ENCODE measurements at regions not wholly inside any gene's neighbourhood (a gene's known extent, or its start where the extent isn't known, plus 50 kb on each side); places are given as distances from the start of the nearest gene placed in this dataset.

DNA sequence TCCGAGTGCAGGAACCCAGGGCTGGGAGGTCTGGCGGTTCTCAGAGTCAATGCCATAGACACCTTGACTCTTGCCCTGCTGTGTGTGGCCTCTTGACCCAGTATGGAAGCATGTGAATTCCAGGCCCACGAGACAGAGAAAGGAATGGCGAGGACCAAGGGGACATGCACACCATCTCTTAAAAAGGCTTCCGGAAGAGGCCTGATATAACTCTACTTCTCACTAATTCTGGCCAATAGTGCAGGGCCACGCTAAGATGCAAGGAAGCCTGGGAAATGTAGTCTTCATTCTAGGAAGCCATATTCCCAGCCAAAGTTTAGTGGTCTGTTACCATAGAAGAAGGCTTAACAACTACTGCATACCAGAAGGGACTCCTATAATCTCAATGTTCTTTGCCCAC, 177.0 kb upstream of the KCNG1 start:
- TF ChIP-seq, protein P1, sequence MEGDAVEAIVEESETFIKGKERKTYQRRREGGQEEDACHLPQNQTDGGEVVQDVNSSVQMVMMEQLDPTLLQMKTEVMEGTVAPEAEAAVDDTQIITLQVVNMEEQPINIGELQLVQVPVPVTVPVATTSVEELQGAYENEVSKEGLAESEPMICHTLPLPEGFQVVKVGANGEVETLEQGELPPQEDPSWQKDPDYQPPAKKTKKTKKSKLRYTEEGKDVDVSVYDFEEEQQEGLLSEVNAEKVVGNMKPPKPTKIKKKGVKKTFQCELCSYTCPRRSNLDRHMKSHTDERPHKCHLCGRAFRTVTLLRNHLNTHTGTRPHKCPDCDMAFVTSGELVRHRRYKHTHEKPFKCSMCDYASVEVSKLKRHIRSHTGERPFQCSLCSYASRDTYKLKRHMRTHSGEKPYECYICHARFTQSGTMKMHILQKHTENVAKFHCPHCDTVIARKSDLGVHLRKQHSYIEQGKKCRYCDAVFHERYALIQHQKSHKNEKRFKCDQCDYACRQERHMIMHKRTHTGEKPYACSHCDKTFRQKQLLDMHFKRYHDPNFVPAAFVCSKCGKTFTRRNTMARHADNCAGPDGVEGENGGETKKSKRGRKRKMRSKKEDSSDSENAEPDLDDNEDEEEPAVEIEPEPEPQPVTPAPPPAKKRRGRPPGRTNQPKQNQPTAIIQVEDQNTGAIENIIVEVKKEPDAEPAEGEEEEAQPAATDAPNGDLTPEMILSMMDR (conservative IDR thresholded peaks at IDR 0.05) = no peak

DNA sequence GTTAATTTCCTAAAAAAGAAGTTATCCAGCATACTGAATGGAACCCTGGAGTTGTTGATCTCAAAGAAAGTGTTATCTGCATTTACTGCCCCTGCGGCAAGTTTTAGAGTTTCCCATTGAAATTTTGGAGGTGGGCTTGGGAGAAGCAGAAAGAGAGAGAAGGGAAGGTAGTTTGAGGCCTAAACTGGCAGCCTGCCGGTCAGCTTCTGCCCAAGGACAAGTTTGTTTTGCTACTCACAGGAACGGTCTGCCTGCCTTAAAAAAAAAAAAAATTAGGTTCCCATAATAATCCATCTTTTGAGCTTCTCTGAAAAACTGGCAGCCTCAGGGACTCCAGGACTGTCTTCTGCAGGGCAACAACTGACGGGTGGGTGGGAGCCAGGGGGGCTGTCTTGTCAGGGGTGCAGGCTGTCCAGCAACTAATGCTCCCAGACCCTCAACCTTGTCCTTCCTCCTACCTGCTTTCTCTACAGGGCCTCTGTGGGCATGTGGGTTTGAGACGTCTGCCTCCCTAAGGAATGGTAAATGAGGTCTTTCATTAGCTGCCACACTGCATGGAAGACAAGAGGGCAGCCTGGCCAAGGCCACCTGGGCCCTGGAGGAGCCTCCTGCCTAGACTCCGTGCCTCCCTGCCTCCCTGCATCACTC, 176.1 kb upstream of the KCNG1 start:
- no peak overlapping the region for H3K27ac ChIP-seq
- TF ChIP-seq, protein P1 (conservative IDR thresholded peaks at IDR 0.05) = no peak

More for the DNA sequence above, 177.0 kb upstream of the KCNG1 start:
- H3K27ac ChIP-seq = no peak overlapping the region

DNA sequence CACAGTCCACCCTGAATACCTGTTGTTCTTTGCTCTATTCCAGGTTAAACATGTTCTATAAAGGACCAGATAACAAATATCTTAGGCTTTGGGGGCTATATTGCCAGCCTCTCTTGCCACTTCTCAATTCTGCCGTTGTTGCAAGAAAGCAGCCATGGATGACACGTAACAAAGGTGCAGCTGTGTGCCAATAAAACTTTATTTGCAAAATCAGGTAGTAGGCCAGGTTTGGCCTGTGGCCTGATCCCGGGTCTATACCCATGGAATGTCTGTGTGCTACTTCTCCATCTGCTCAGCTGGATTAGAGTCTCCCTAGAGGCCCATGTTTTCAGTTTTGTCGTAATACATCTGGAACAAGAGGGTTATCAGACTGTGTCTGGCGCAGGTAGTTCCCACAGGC, 175.3 kb upstream of the KCNG1 start:
- TF ChIP-seq, protein P1 (conservative IDR thresholded peaks at IDR 0.05) = no peak
- H3K27ac ChIP-seq = no peak overlapping the region

DNA sequence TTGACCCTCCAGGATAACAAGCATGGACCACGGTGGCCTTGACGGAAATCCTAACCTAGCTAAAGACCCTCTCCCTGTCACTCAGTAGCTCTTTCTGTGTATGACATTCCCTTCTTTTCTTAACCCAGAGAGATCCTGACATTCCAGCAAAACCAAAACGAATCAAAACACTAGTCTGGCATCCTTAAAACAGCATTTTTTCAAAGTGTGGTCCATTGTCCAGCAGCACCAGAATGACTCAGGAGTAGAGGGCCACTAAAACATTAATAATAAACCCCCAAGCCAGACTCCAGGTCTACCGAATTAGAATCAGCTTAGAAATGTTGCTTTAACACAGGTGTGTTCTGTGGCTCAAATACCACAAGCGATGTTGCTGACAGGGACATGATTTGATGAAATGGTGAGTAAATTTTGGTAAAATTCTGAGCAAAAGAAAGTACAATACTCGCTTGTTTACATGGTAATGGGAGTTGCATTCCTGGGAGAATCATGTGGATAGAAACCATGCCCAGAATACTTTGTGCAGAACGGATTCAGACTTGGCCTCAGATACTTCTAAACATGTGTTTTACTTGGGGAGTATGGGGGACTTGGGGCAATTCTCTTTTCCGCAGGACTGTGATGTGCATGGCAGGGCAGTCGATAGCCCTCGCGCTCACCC, 174.2 kb upstream of the KCNG1 start:
- TF ChIP-seq, protein P1 (conservative IDR thresholded peaks at IDR 0.05) = no peak

DNA sequence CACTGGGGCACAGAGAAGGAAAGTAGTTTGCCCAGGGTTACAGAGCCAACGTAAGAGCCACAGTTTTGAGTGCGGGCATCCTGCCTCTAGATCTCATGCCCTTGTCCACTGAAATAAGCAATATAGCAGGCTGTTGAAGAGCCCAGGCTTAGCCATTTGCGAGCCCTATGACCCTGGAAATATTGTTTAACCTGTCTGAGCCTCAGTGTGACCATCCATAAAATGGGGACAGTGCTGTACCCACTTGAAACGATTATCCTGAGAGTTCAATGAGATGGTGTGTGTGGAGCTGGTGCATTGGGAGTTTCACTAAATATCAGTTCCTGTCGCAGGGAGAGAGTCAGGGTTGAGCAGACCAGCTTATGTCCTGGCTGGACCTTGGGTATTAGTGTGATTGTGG, 173.1 kb upstream of the KCNG1 start:
- no peak overlapping the region for H3K27ac ChIP-seq
- TF ChIP-seq, protein P1 (conservative IDR thresholded peaks at IDR 0.05) = no peak

More for the DNA sequence above, 174.2 kb upstream of the KCNG1 start:
- no peak overlapping the region for H3K27ac ChIP-seq

DNA sequence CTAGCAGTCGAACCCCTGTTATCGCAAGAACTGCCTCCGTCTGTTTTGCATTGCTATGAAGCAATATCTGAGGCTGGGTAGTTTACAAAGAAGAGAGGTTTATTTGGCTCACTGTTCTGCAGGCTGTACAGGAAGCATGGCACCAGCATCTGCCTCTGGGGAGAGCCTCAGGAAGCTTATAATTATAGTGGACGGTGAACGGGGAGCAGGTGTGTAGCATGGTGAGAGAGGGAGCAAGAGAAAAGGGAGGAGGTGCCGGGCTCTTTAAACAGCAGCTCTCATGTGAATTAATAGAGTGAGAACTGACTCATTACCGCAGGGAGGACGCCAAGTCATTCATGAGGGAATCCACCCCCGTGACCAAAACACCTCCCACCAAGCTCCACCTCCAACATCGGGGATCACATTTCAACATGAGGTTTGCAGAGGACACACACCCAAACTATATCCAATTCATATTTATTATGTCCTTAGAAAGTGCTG, 172.6 kb upstream of the KCNG1 start:
- H3K27ac ChIP-seq = no peak overlapping the region
- TF ChIP-seq, protein P1 (conservative IDR thresholded peaks at IDR 0.05) = no peak

DNA sequence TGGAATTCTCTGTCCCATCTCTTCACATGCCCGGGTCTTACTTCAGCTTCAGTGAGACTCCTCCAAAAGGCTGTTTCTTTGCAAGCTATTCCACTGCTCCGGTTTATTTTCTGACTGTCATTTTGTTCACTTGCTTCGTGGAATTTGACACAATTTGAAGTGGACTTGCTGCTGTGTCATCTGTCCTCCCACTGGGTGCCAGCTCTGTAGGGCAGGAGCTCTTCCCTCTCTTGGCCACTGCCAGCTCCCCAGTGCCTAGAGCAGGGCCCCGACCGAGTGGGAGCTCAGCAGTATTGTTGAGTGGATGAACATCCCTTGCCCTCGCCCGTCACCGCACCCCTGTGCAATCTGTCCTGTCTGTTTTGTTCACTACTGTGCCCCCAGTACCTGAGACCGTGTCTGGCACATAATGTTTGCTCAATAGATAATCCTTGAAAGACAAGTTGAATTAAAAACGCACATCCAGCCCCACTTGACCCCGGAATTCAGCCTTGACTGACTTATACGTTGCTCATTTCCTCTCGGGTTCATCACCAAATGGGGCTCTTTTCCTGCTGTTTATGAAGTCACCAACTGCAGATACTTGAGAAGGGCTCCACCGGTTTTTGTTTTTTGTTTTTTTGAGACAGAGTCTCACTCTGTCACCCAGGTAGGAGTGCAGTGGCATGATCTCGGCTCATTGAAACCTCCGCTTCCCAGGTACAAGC, 170.3 kb upstream of the KCNG1 start:
- no peak overlapping the region for H3K27ac ChIP-seq
- TF ChIP-seq, protein P1 (conservative IDR thresholded peaks at IDR 0.05) = no peak

Data from VCaP (cell line).